NCI-H524 (cell line): ENCODE measurements at regions not wholly inside any gene's neighbourhood (a gene's known extent, or its start where the extent isn't known, plus 50 kb on each side); places are given as distances from the start of the nearest gene placed in this dataset.
"Not testable (repeated sequence)": the region's sequence is repeated elsewhere in the genome, so short reads cannot be mapped to it uniquely, and the experiment has no call there.

Experiments
- DNase-seq, 2 experiments: peaks; one replicate each; lab custom pipeline; 2025; lab: John Stamatoyannopoulos, UW

DNA sequence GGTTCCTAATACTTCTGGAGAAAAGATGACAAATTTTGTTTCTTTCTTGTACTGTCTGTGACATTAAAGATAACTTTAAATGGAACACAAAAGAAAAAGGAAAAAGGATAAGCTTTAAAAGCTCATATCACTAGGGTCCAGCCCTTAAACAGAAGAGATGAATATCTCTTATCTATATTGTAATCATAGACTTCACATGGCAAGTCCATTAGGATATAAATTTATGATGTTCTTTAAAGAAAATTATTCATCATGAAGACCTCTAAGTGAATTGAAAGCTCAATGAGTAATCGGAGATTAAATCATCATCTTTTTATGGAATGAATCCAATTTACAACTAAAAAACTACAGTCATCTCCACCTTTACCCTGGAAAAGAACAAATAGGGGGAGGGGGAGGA lies 111.6 kb upstream of the SATB2 start:
- no peak for DNase-seq

DNA sequence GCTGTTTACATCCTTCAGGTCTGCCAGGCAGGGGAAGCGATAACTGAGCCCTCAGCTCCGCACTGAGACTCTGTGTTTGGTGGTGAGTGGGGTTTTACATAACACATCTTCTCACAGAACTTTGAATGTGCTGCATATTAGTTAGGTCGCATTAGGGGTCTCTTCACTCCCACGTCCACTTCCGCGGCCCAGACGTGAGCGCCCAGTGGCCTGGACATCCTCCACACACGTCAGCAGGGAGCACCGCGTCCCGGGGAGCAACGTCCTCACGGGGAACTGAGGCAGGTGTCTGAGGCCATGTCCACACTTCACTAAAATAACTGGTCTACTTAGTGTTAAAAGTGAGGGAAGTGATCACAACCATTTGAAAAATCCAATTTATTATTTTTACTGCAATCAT lies 100.4 kb upstream of the SATB2 start:
- no peak for DNase-seq

DNA sequence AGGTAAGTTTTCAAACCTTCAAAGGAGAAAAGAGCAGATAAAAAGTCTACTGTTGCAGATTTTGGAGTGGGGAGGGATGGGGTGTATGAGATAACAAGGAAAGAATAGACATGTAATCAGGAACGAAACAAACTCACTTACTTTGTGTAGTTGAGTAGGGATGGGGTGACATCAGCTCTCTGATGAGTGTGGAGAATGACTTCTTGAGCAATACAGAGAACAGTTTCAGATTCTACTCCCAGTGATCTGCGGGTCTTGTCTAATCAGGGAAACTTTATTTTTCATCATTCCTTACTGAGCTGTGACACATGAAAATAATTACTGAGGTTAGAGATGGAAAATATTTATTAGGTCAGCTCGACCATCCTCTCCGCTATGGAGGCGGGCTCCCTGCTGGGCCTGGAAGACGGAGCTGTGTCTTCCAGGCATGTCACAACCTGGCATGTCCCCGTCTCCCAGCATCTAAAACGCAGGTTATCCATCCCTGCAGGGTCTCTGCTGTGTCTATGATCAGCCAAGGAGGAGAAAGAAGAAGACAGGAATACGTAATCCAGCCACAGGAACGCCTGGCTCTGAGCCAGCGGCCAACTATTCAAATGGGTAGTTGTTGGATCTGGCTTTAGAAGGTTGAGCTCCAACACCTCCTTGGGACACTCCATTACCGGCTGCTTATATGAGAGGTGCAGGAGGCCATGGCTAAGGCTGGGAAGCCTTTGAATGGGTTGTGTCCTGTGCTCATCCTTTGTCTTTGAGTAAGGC lies 99.0 kb upstream of the SATB2 start:
- no peak for DNase-seq

- no peak for DNase-seq
Observed at GRCh38 chr2:199554026-199554425, 96.3 kb upstream of the SATB2 start.

GRCh38 chr2:199552141-199552540 lies 94.4 kb upstream of the SATB2 start:
- no peak for DNase-seq

DNA sequence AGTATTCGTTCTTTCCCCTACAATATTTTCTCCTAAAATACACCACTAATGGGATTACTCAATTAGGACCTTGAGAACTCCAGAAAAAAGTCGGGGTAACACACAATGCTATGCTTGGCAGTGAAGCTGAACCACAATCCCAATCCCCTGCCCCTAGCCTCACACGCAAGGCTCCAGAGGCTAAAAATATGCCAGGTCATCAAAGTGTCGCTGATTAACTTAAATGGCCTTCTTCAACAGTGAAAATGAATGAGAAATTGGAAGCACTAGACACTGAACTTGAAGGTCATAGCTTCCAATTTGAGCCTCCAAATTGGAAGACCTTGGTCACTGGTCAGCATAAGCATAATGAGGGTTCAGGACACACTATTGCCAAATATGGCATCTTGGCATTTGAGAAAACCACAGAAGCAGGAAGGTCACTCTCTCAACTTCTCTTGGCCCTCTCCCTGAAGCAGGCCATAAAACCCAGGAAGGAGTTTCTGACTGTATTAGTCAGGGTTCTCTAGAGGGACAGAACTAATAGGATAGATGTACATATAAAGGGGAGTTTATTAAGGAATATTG lies 86.0 kb upstream of the SATB2 start:
- no peak for DNase-seq

GRCh38 chr2:199535445-199536177 lies 77.9 kb upstream of the SATB2 start:
- no peak for DNase-seq

DNA sequence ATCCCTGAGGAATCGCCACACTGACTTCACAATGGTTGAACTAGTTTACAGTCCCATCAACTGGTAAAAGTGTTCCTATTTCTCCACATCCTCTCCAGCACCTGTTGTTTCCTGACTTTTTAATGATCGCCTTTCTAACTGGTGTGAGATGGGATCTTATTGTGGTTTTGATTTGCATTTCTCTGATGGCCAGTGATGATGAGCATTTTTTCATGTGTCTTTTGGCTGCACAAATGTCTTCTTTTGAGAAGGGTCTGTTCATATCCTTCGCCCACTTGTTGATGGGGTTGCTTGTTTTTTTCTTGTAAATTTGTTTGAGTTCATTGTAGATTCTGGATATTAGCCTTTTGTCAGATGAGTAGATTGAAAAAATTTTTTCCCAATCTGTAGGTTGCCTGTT lies 76.1 kb upstream of the SATB2 start:
- not testable (repeated sequence) for DNase-seq

- DNase-seq = no peak
Observed at GRCh38 chr2:199527071-199527470, 69.3 kb upstream of the SATB2 start.

- DNase-seq = no peak
Observed at GRCh38 chr2:199524689-199525574, 67.2 kb upstream of the SATB2 start.

GRCh38 chr2:199509403-199509802 lies 51.7 kb upstream of the SATB2 start:
- no peak for DNase-seq
